NOMO-1 treated with dmso at 0.1 percent for 144 hours (cell line): ENCODE measurements at regions not wholly inside any gene's neighbourhood (a gene's known extent, or its start where the extent isn't known, plus 50 kb on each side); places are given as distances from the start of the nearest gene placed in this dataset.

Experiments
- DNase-seq: peaks from one replicate; lab custom pipeline; 2025; ENCODE audit not compliant: unreplicated experiment; lab: John Stamatoyannopoulos, UW

DNA sequence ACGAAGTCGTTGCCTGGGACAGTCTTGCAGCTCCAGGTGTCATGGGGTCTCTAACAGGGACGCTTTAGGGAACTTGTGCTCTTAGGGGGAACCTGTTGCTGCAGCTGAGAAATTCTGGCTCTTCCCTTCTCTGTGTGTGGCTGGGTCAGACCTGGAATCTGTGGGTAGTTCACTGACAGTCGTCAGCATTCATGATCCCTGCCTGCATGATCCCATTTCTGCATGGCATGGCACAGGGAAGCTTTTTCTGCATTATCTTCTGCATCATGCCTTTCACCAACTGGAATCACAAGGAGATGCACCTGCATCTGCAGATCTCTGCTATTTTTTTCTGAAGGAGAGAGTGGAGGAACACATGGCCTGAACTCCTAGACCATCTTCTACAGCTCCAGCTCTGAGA, 85.6 kb downstream of the SOX9 start:
- no peak for DNase-seq

DNA sequence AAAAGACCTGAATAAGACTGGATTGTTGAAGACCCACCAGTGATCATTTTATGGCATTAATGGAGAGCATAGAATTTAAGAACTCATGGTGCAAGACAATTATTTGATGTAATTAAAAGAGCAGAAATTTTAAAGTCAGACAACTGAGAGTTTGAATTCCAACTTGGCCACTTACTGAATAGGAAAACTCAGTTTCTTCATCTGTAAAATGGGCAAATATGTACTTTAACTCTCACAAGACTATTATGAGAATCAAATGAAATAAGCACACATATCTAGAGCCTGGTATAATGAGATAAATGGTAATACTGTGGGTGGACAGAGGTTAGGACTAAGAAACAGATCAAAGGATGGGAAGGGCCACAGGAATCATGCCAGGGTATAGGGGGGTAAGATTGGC, 88.0 kb downstream of the SOX9 start:
- DNase-seq = no peak

DNA sequence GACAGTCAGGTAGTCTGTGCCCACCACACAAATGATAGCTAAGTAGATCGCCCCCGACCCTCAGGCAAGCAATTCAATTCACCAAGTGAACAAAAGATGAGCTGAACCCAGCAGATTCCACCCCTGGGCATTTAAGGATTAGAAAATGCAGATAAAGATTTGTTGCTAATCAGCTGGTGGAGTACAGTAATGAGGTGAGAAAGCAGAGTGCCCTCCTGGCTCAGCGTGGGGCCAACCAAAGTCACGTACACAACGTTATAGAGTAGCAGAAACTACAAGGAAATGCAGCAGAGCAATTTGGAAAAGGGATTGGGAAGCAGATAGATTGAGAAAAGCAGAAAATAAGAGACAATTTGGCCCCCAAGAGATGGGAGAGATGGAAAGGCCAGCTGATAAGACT, 91.2 kb downstream of the SOX9 start:
- DNase-seq = no peak

DNA sequence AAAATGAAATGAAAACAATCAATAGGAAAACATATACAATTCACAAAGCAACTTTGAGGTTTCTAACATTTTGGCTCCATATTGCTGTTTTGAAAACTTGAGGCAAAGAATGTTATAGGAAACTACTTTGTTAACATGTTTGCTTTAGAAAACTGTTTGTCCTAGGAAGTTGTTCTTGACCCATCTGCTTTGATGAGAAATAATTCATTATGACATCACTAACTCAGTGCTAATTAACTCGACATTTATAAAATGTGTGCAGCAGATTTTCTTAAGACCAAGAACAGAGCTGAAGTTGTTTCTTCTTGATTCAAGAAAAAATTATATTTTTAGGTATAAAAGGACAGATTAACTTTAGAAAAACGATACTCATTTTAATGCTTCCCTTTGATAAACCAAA, 94.7 kb downstream of the SOX9 start:
- DNase-seq = no peak

DNA sequence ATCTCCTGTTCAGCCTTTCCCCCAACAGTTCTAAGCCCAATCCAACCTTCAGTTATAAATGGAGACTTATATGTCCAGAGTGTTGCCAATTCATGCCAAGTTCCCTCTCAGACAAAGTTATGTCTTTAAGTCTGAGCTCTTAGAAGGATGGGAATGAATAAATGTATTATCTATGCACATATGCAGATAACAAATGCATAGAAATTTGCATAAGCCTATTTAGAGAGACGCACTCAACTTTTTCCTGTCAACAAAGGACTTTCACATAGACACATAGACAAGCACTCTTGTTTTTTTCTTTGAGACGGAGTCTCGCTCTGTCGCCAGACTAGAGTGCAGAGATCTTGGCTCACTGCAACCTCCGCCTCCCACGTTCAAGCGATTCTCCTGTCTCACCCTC, 95.1 kb downstream of the SOX9 start:
- no peak for DNase-seq

DNA sequence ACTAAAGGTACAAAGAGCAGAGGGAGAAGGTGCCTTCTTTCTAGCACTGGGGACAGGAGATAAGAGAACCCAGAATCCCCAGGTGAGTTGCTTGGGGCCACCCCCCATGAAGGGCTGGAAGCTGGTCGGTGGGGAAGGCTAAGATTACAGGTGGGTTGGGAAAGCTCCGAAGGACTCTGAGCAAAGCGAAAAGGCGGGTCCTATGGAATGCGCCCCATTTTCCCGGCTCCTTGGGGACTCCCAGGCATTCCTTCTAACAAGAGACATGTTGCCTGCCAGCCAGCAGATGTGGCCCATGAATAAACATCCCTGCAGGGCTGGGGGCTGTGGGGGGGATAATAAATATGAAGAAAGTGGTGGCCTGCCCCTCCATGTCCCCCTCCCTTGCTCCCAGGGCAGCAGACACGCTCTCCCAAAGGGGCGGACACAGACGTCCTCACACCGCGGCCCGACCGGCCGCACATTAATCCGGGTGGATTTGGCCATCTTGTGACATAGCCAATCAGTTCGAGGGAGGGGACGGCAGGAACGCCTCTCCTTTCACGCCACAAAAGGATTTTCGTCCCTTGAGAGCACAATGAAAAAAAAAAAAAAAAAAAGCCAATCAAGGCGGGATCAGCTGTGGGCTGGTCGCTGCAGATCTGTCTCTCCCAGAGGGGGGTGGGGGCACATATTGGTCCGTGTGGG, 98.5 kb downstream of the SOX9 start:
- no peak for DNase-seq

DNA sequence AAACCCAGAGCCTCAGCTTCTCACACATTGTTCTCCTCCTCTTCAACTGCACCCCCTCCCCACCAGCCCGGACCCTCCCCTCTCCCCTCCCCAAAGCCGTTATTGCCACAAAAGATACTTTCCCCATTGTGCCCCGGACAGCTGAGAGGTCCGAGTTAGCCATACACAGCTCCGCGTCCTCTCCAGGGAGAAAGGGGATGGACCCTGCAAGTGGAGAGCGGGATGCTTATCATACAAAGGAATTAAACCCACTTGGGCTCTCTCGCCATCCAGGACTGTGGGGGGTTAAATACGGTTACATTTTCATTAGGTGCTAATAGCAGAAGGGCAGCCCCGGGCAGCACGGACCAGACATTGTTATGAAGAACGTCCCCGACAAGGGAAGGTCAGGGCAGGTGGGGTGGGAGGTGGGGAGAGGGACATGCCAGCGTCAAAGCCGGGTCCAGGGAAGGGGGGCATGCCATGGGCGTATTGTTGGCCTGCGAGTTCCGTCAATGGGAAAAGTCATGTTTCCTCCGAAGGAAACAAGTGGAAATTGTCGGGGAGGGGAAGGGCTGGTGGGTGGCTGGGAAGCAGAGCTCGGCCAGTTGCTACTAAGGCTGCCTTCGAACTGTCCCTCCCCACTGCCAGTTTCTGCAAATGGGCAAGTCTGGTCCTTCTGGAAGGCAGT, 99.1 kb downstream of the SOX9 start:
- DNase-seq = no peak

DNA sequence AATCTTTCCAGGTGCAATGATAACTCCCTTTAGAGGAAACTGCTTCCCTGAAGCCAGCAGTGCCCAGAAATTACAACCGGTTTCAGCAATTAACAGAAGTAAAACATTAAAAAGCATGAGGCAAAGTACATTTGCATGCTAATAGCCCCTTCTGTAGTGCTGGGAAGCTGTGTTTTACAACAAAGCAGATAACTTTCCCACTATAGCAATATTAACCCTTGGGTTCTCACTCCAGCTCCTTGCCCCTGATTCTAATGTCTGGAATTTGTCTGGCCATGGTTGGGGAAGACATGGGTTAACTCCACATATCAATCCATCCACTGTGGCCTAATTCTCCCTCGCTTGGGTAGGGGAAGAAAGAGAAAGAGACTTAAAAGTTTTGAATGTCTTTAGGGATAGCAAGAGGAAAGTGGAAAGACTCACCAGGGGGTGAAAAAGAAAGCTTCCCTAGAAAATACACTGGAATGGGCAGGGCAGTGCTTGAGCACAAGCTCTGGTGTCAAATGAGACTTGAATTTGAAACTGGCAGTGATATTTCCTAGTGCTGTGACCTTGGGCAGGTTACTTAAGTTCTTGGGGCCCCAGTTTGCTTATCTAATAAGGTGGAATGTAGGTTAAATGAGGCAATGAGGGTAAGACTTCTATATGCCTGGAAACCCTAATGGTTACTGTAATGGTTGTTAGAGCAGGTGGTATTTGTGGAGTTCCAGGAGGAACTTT, 102.0 kb downstream of the SOX9 start:
- no peak for DNase-seq

DNA sequence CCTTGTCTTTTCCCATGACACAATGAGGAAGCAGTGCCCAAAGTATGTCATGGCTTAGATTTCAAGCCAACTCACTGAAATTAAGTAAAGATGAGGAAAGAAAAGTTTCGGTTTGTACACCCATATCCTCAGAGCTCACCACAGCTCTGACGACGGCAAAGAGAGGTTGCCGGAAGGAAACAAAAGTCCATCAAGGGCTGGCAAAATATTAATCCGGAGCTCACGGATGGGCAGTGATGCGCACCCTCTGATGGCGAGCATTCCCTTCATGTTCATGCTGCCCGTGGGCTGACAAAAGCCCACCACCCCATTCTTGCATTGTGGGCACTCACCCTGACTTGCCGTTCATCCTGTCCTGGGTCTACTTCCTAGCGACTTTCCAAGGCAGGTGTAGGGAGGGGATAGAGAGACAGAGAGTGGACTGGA, 103.1 kb downstream of the SOX9 start:
- no peak for DNase-seq

DNA sequence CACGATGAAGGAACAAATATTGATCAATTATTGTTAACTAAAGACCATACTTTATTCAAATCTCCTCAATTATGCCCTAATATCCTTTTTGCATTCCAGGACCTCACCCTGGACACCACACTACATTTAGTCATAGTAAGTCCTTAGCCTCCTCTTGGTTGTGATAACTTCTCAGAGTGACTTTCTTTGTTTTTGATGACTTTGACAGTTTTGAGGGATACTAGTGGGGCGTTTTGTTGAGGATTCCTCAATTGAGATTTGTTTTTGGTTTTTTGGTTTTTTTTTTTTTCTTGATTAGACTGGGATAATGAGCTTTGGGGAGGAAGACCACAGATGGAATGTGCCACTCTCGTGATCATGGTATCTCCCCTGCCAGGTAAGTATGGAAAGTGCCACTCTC, 105.5 kb downstream of the SOX9 start:
- no peak for DNase-seq

DNA sequence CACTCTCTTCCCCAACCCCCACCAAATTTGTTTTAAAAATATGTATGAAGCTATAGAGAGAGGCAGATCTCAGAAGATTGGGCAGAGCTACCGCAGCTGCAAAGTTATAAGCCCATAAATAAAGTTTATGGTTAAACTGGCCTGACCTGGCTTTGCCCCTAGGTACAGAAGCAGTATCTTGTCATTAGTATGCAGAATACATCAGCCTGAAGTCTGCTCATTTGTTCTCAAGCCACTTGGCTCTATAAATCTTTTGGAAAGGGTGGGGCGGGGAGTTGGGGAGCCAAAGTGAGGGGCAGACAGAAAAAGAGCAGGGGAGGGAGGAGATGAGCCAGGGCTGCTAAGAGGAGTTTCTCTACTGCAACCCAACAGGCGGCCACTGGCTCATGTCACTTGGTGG, 113.2 kb downstream of the SOX9 start:
- no peak for DNase-seq

DNA sequence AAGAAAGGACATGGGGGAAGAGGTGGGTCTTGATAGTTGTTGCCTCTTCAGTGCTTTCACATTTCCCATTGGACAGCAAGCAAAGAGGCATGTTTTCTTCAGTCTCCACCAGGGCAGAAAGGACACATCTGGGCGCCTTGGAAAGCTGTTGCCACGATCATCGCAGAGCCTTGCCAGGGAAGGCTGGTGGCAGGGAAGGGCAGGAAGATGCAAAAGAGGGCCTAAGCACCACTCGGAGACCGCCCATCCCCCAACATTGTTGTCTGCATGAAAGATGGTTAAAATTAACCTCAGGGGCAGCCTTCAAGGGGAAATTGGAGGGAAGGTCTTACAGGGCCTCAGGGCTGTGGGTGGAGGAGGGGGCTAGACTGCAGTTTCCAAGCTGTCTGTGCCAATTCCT, 114.2 kb downstream of the SOX9 start:
- no peak for DNase-seq

DNA sequence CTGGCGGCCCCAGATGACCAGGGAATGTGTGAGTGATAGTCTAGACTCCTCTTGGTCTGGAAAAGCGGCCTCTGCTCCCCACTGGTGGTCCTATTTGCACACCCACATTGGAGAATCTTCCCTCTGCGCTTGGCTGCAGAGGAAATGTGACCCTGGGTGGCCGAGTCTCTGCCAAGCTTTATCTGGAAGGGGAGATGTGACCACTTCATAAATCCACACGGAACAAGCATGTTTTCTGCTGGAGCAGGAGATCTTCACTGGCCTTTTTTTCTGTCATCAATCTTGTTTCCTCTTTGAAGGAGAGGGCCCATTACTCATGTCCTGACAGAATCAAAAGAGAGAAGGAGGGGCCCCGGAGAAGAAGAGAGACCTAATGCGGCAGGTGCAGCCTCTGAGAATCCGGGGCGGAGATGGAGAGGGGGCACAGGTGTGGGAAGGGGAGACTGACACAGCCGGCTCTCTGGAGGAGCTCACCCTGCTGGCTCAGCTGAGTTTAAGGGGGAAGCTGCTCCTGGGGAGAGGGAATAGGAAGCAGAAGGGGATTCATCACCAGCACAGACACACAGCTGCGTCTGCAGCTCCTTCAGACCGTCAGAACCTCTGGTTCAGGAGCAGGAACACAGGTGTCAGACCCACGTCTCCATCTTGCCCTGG, 116.3 kb downstream of the SOX9 start:
- no peak for DNase-seq

DNA sequence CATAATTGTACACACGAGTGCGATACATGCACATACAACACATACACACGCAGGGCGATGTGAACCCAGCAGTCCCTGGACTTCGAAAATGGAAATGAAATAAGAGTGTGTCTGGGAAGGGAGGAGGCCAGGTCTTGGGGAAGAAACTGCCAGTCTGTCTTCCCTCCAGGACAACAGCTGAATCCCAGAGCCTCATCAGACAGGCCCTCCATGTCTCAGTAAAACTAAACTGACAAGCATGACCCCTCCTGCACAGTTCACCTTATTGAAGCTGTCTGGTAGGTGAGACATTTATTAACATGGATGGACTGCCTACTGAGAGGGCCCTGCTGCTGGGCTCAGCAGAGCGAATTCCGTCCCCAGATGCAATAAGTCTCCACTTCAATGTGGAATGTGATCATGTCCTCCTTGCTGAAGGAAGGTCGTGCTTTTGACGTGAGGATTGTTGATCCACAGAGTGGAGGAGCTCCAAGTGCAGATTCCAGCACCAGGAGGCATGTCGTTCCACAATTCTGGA, 117.4 kb downstream of the SOX9 start:
- DNase-seq = no peak

DNA sequence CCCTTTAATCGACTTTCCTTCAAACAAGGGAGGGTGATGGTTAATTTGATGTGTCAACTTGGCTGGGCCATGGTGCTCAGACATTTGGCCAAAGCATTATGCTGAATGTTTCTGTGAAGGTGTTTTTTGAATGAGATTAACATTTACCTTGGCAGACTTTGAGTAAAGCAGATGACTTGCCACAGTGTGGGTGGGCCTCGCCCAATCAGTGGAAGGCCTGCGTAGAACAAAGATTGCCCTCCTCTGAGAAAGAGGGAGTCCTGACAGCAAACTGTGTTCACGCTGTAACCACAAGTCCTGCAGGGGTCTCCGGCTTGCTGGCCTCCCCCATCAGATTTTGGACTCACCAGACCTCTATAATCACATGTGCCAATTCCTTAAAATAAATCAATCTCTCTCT, 118.7 kb downstream of the SOX9 start:
- no peak for DNase-seq

DNA sequence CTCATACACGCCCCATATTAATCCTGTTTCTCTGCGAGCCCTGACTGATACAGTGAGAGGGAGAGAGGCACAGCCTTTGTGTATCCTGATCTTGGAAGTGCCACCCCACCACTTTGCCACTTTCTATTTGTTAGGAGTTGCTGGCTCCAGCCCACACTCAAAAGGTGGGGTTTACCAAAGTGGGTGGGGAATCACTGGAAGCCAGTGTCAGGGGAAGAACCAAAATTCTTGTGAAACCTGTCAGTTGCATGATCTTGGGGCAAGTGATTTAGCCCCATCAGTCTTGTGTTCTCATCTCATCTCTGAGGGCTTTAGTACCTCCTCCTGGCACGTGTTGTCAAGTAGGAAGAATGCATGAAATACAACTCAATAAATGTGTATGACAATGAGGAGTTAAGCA, 119.5 kb downstream of the SOX9 start:
- no peak for DNase-seq

DNA sequence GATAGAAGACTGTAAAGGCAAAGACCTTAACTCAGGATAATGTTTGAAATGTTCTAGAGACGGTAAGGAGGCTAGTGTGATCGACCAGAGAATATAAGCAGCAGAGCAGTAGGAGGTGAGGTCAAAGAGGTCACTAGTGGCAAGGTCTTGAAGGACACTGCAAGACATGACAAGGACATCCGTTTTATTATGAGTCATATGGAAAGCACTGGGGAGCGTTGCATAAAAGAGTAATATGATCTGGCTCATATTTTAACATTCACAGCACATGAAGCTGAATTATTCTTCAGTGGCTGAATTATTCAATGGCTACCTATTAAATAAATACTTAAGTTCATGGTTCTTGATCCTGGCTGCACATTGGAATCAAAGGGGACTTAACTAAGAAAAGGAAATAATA, 123.7 kb downstream of the SOX9 start:
- no peak for DNase-seq

DNA sequence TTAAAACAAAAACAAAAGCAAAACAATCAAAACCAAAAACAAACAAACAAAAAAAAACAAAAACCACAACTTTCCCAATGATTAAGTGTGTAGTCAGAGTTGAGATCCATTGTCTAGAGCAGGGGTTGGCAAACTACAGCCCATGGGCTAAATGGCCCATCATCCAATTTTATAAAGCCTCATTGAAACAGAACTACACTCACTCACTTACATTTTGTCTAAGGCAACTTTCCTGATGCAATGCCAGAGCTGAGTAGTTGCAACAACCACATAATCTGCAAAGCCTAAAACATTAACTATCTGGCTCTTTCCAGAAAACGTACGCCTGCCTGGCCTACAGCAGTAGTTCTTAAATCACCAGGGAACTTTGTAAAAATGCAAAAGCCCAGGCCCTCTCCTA, 124.1 kb downstream of the SOX9 start:
- DNase-seq = no peak

DNA sequence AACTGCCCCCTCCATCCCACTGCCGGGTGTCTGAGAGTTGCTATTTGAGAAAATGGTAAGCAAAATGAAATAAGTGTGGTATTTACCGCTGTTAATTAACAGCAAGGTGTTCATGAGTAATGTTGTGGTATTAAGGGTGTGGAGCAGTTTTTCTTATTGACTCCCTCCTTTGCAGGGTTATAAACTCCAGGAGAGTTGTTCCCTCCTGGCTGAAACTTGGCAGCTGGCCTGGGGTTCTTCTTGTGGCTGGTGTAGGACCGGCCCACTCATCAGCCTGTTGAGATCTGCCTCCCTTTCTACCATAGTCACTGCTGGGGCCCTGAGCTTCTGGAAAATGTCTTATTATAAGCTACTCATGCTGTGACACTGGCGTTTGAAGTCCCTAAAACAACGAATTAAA, 128.6 kb downstream of the SOX9 start:
- no peak for DNase-seq

DNA sequence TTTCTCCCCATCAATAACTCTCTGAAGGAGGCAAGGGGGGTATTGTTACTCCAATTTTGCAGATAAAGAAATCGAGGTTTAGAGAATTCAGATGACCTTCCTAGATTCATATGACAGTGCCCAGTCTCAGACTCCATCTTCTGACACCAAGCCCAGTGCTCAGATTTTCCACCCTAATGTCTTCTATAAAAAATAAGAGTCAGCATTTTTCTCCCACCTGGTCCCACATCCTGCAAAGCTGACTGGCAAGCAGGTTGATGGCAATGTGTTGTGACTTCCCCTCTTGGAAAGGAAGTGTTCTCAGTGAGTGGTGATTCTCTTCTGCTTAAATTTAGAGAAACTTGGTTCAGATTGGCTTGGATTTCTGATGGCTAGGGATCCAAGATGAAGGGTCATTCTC, 129.4 kb downstream of the SOX9 start:
- no peak for DNase-seq

DNA sequence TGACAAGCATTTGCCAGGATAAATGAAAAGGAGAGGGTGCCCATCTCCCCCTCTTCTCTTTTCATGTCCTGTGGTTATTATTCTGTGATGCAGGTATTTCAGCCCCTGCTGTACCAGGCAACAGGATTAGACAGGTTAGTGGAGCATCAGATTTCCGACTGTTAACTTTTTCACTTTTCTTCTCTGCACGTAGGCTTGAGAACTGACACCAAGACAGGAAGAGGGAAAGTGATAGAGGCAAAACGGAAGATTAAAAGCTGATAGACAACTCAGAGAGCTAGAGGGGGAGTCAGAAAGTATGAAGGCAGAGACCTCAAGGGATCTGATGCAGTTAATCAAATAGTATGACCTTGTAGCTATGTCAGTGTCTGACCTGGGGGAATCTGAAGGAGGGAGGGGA, 132.8 kb downstream of the SOX9 start:
- DNase-seq = no peak
